HG02588 (cell line): ENCODE measurements at regions not wholly inside any gene's neighbourhood (a gene's known extent, or its start where the extent isn't known, plus 50 kb on each side); places are given as distances from the start of the nearest gene placed in this dataset.
"Not testable (repeated sequence)": the region's sequence is repeated elsewhere in the genome, so short reads cannot be mapped to it uniquely, and the experiment has no call there.

ENCODE experiments used
- ATAC-seq: cut with Tn5 transposase; IDR thresholded peaks from one replicate; pipeline ENCODE4 v1.9.1; 2021; ENCODE audit warnings: mild to moderate bottlenecking, moderate library complexity; ENCODE audit not compliant: unreplicated experiment

DNA sequence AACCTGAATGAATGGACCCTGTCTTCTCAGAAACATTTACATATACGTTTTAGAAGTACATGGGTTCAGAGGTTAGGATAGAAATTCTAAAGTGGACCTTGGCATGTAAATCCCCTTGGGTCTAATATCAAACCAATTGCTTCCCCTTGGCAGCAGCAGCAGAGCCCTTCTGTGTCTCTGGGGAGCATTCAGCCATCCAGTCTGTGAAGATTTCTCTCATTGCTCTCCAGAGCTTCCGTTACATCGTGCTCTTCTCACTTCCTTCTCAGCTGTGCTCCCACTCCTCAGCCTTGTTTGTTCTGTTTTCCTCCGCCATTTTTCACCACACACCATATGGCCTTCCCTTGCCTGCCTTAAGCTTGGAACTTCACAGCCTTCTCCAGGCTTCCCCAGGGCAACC is 61.5 kb upstream of the ATP1B1 start:
- no peak for ATAC-seq

DNA sequence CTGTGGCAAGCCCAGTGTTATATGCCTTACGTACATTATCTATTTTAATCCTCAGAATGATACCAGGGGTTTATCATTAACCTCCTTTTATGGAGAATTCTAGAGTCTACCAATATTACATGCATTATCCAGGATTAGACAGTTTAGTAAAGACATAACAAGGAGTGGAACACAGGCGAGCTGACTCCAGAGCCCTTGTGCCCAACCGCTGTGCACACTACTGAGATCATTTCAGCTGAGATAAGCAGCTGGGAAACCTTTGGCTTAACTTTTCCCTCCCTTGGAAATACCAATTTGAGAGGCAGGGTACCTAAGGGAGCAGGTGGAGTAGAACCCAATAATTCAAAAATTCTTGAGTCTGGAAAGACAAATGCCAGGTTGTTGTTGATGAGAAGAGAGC is 59.8 kb upstream of the ATP1B1 start:
- ATAC-seq: no peak

DNA sequence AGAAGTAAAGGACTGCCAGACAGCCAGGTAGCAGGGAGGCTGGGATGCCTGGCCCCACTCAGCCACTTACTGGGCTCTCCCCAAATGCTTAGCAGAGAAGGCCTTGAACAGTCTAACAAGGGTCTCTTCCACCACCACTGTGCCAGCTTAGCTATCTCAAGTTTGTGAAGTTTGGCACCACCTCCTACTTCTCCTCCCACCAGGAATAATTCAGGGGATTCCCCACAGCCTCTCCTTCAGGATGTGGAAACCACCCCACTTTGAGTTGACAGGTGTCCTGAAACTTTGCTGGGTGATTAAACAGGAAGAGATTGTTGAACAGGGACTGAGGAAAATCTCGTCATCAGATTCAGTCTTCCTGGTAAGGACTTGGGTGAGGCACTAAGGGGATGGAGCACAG is 59.4 kb upstream of the ATP1B1 start:
- ATAC-seq: no peak

DNA sequence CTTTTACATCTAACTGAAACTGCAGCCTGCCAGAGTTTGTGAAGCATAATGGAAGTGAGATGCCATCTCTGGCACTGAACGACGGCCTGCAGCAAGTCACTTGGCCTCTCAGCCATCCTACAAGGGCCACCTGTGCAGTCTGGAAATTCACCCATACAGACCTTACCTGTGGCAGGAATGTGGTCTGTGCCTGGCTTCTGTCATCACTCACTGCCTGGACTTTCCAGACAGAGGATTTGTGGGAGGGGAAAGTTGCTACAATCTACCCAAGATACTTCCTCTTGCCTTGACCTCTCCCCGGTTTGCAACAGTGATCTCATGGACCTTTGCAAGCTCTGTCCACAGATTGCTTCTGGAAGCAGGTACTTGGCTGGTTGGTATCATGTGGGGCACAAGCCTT is 58.4 kb upstream of the ATP1B1 start:
- ATAC-seq: no peak

DNA sequence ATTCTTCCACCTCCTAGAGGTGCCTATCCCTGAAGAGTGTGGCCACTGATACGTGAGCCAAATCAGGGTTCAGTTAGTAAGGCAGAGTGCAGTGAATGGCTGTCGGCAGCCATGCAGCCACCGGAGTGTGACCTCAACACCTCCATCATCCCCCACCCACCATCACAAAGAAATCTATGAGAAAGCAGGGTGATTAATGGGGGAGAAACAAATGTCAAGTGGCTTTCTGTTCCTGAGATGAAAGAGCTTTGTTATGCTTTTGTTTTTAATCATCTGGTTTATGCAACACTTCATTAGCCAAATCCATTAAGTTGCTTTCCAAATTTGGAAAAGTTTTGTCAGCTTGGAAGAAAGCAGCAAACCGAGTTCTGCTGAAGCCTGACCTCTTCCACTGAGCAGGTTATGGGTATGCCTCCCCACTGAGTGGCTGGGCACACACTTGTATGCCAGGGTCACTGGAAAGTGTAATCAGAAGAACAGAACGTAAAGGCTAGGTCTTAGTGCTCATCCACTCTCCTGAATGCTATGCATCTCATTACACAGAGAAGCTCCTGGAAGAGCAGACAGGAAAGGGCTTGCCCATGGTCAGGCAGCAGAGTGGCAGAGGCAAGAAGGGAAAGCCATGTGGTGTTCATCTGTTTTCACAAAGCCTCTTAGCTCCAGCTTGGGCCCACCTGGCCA is 57.1 kb upstream of the ATP1B1 start:
- ATAC-seq: no peak

DNA sequence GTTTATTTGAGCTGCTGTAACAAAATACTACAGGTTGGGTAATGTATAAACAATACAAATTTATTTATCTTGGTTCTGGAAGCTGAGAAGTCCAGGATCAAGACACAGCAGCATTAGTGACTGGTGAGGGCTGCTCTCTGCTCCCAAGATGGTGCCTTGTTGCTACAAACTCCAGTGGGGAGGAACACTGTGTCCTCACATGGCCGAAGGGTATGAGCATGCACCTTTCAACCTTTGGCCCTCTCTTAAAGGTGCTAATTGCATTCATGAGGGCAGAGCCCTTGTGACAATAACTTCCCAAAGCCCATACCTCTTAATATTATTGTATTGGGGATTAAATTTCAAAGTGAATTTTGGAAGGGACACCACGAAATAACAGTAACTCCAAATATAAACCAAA is 55.3 kb upstream of the ATP1B1 start:
- ATAC-seq: no peak

DNA sequence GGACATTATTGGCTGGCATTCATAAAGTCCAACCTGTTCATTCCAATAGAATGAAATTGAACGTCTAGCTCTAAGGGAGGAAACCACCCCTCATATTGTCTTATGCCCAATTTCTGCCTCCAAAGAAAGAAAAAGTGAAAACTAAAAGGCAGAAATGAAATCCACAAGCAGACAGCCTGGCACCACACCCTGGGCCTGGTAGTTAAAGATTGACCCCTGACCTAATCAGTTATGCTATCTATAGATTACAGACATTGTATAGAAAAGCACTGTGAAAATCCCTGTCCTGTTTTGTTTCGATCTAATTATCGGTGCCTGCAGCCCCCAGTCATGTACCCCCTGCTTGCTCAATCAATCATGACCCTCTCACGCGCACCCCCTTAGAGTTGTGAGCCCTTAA is 54.3 kb upstream of the ATP1B1 start:
- ATAC-seq: not testable (repeated sequence)

DNA sequence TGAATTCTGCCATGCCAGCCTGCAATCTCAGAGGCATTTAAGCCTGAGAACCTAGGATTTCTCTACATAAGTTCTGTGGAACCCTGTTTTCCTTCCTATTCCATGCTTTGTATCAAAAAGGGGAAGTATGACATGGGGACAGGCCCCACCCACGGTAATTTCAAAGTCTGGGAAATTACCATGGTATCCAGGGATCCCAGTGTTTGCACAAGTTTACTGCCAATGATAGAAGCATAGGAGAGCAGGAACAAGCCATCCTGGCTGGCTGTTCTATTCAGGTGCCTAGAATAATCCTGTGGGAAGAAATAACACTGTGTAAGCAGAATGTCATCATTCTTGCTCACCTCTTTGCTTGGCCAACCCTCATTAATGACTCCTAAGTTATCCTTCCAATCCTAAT is 53.8 kb upstream of the ATP1B1 start:
- no peak for ATAC-seq

DNA sequence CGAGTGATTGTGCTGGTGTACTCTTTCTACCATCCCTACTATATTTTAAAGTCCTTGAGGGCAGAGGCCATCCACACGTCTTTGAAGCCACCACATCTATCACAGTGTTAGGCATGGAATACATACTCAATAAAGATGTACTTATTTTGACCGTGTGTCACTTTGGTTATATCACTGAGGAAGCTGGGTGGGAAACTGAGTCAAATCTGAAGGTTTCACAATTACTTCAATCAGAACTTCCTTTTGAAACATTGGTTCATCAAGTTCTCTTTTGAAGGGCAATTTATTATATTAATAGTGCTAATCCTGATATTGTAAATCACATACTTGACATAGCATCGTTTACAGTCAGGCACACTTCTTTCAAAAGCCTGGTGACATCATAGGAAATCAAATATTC is 53.3 kb upstream of the ATP1B1 start:
- ATAC-seq: no peak
